Urothelium cell line (cell line): ENCODE measurements at regions not wholly inside any gene's neighbourhood (a gene's known extent, or its start where the extent isn't known, plus 50 kb on each side); places are given as distances from the start of the nearest gene placed in this dataset.

Source experiments
- DNase-seq: peaks from one replicate; pipeline ENCODE4 v3.0.0; 2011; ENCODE audit warnings: low spot score, mixed read lengths
- FAIRE-seq: peaks from 2 replicates; lab custom pipeline; 2011; peaks lifted over from hg19 to GRCh38; lab: Jason Lieb, UNC

- no peak for FAIRE-seq
- DNase-seq, result no peak
Observed at GRCh38 chr5:52388349-52388748, 399.4 kb upstream of the ITGA1 start.

GRCh38 chr5:52392321-52392720 is 395.4 kb upstream of the ITGA1 start:
- DNase-seq, result no peak
- no peak for FAIRE-seq

GRCh38 chr5:52409835-52410234 is 377.9 kb upstream of the ITGA1 start:
- DNase-seq (no peak), FAIRE-seq (no peak)

- FAIRE-seq, result no peak
- no peak for DNase-seq
Observed at GRCh38 chr5:52419357-52419756, 368.4 kb upstream of the ITGA1 start.

GRCh38 chr5:52427615-52428014 is 360.1 kb upstream of the ITGA1 start:
- no peak for DNase-seq
- FAIRE-seq, result no peak

- DNase-seq (no peak), FAIRE-seq (no peak)
Observed at GRCh38 chr5:52428977-52429489, 358.7 kb upstream of the ITGA1 start.

- DNase-seq, result no peak
- no peak for FAIRE-seq
Observed at GRCh38 chr5:52441768-52442167, 345.9 kb upstream of the ITGA1 start.

- FAIRE-seq, result no peak
- DNase-seq, result no peak
Observed at GRCh38 chr5:52443187-52443586, 344.5 kb upstream of the ITGA1 start.

- FAIRE-seq, result no peak
Observed at GRCh38 chr5:52448111-52448510, 339.6 kb upstream of the ITGA1 start.

GRCh38 chr5:52449516-52449915 is 338.2 kb upstream of the ITGA1 start:
- no peak for FAIRE-seq
- DNase-seq, result no peak

More at GRCh38 chr5:52448111-52448510, 339.6 kb upstream of the ITGA1 start:
- no peak for DNase-seq

GRCh38 chr5:52452098-52452497 is 335.6 kb upstream of the ITGA1 start:
- no peak for FAIRE-seq
- no peak for DNase-seq

- DNase-seq, result no peak
- FAIRE-seq, result no peak
Observed at GRCh38 chr5:52453176-52453575, 334.5 kb upstream of the ITGA1 start.

- DNase-seq (no peak), FAIRE-seq (no peak)
Observed at GRCh38 chr5:52455920-52456319, 331.8 kb upstream of the ITGA1 start.

GRCh38 chr5:52457810-52458209 is 329.9 kb upstream of the ITGA1 start:
- FAIRE-seq (no peak), DNase-seq (no peak)

- no peak for DNase-seq
- FAIRE-seq, result no peak
Observed at GRCh38 chr5:52466113-52466512, 321.6 kb upstream of the ITGA1 start.

GRCh38 chr5:52466749-52467520 is 320.8 kb upstream of the ITGA1 start:
- DNase-seq (no peak), FAIRE-seq (no peak)

- no peak for DNase-seq
- FAIRE-seq, result no peak
Observed at GRCh38 chr5:52468976-52469375, 318.7 kb upstream of the ITGA1 start.

GRCh38 chr5:52469420-52469819 is 318.3 kb upstream of the ITGA1 start:
- no peak for FAIRE-seq
- DNase-seq, result no peak

GRCh38 chr5:52469835-52470234 is 317.9 kb upstream of the ITGA1 start:
- no peak for DNase-seq
- no peak for FAIRE-seq

- DNase-seq (no peak), FAIRE-seq (no peak)
Observed at GRCh38 chr5:52476346-52476745, 311.4 kb upstream of the ITGA1 start.

- FAIRE-seq (no peak), DNase-seq (no peak)
Observed at GRCh38 chr5:52481201-52481600, 306.5 kb upstream of the ITGA1 start.

GRCh38 chr5:52481851-52482250 is 305.9 kb upstream of the ITGA1 start:
- no peak for FAIRE-seq
- no peak for DNase-seq
